ENCODE measurements at regions not wholly inside any gene's neighbourhood (a gene's known extent, or its start where the extent isn't known, plus 50 kb on each side); places are given as distances from the start of the nearest gene placed in this dataset.
"Not testable (repeated sequence)": the region's sequence is repeated elsewhere in the genome, so short reads cannot be mapped to it uniquely, and the experiment has no call there.

GRCh38 chr6:141467041-141467440 is 665.7 kb upstream of the GJE1 start:
- FAIRE-seq (no peak), DNase-seq (ENCODE audit: low read depth) (no peak)
- H3K27me3 ChIP-seq (ENCODE audit: control insufficient read depth, insufficient read depth, low read length), result no peaks in the 10 kb centered on the region
- no peak for TF ChIP-seq CTCF (IDR thresholded peaks at IDR 0.05; ENCODE audit: insufficient read depth, low read length, severe bottlenecking)
- H3K4me3 ChIP-seq (ENCODE audit: low read depth, low read length), result no peak overlapping the region
- H3K36me3 ChIP-seq (ENCODE audit: control insufficient read depth, insufficient read depth, low read length), result no peaks in the 10 kb centered on the region

- FAIRE-seq, result no peak
- TF ChIP-seq CTCF (IDR thresholded peaks at IDR 0.05; ENCODE audit: insufficient read depth, low read length, severe bottlenecking), result no peak
Observed at GRCh38 chr6:141464896-141465295, 667.8 kb upstream of the GJE1 start.

GRCh38 chr6:141464490-141464889 is 668.2 kb upstream of the GJE1 start:
- Histone ChIP-seq H3K27me3 (ENCODE audit: control insufficient read depth, insufficient read depth, low read length) (no peaks in the 10 kb centered on the region), H3K4me3 (ENCODE audit: low read depth, low read length) (no peak overlapping the region), H3K36me3 (ENCODE audit: control insufficient read depth, insufficient read depth, low read length) (no peaks in the 10 kb centered on the region)
- peak; percentile 39 for DNase-seq (ENCODE audit: low read depth)
- TF ChIP-seq CTCF (IDR thresholded peaks at IDR 0.05; ENCODE audit: insufficient read depth, low read length, severe bottlenecking), result no peak
- FAIRE-seq, result no peak

More at GRCh38 chr6:141464896-141465295, 667.8 kb upstream of the GJE1 start:
- no peak overlapping the region for H3K4me3 ChIP-seq (ENCODE audit: low read depth, low read length)
- no peaks in the 10 kb centered on the region for H3K27me3 ChIP-seq (ENCODE audit: control insufficient read depth, insufficient read depth, low read length)
- DNase-seq (ENCODE audit: low read depth), result no peak
- H3K36me3 ChIP-seq (ENCODE audit: control insufficient read depth, insufficient read depth, low read length), result no peaks in the 10 kb centered on the region

- Histone ChIP-seq H3K36me3 (ENCODE audit: control insufficient read depth, insufficient read depth, low read length) (no peaks in the 10 kb centered on the region), H3K27me3 (ENCODE audit: control insufficient read depth, insufficient read depth, low read length) (no peaks in the 10 kb centered on the region), H3K4me3 (ENCODE audit: low read depth, low read length) (no peak overlapping the region)
- no peak for TF ChIP-seq CTCF (IDR thresholded peaks at IDR 0.05; ENCODE audit: insufficient read depth, low read length, severe bottlenecking)
- FAIRE-seq, result no peak
- peak; percentile 18 for DNase-seq (ENCODE audit: low read depth)
Observed at GRCh38 chr6:141463237-141463977, 669.3 kb upstream of the GJE1 start.

- FAIRE-seq (no peak), DNase-seq (ENCODE audit: low read depth) (peak; percentile 15)
- no peaks in the 10 kb centered on the region for H3K36me3 ChIP-seq (ENCODE audit: control insufficient read depth, insufficient read depth, low read length)
- no peaks in the 10 kb centered on the region for H3K27me3 ChIP-seq (ENCODE audit: control insufficient read depth, insufficient read depth, low read length)
- no peak for TF ChIP-seq CTCF (IDR thresholded peaks at IDR 0.05; ENCODE audit: insufficient read depth, low read length, severe bottlenecking)
- no peak overlapping the region for H3K4me3 ChIP-seq (ENCODE audit: low read depth, low read length)
Observed at GRCh38 chr6:141460743-141461484, 671.8 kb upstream of the GJE1 start.

- not testable (repeated sequence) for H3K27me3 ChIP-seq (ENCODE audit: control insufficient read depth, insufficient read depth, low read length); H3K4me3 ChIP-seq (ENCODE audit: low read depth, low read length); FAIRE-seq; H3K36me3 ChIP-seq (ENCODE audit: control insufficient read depth, insufficient read depth, low read length); DNase-seq (ENCODE audit: low read depth)
Observed at GRCh38 chr6:141460245-141460644, 672.5 kb upstream of the GJE1 start.

- not testable (repeated sequence) for H3K36me3 ChIP-seq (ENCODE audit: control insufficient read depth, insufficient read depth, low read length); H3K4me3 ChIP-seq (ENCODE audit: low read depth, low read length); FAIRE-seq; DNase-seq (ENCODE audit: low read depth); H3K27me3 ChIP-seq (ENCODE audit: control insufficient read depth, insufficient read depth, low read length)
Observed at GRCh38 chr6:141457984-141458383, 674.7 kb upstream of the GJE1 start.

Data from bronchial epithelial cell (primary cell).